ENCODE measurements at regions not wholly inside any gene's neighbourhood (a gene's known extent, or its start where the extent isn't known, plus 50 kb on each side); places are given as distances from the start of the nearest gene placed in this dataset.

DNA sequence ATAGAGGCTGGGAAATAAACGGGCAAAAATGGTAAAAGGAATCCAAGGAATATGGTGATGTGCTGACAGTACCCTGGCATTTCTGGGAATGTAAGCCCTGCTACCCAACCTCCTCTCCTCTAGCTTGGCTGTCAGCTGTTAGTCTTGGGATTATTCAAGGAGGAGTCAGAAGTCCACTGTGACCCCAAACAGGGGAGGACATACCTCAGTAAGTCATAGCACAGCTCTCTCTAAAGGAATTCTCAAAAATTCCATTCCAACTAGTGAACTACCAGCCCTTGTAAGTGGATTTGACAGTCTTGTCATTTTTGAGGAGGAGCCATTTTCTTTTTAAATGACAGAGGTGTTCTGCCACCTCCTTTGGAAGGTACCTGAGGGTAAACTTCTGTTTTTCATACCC is 207.5 kb downstream of the PDCD6IP start:
- no peaks in the 10 kb centered on the region for H3K27me3 ChIP-seq (ENCODE audit: insufficient read depth, low read length)
- H3K9me3 ChIP-seq (ENCODE audit: low read length), result no peaks in the 10 kb centered on the region
- no peak overlapping the region for H2AFZ ChIP-seq (ENCODE audit: low read depth, low read length)
- no peak overlapping the region for H3K4me3 ChIP-seq (ENCODE audit: low read length)
- H3K36me3 ChIP-seq (ENCODE audit: insufficient read depth, low read length), result no peaks in the 10 kb centered on the region
- H3K4me1 ChIP-seq (ENCODE audit: insufficient read depth, low read length), result peaks cover 15% of the 10 kb centered on the region

DNA sequence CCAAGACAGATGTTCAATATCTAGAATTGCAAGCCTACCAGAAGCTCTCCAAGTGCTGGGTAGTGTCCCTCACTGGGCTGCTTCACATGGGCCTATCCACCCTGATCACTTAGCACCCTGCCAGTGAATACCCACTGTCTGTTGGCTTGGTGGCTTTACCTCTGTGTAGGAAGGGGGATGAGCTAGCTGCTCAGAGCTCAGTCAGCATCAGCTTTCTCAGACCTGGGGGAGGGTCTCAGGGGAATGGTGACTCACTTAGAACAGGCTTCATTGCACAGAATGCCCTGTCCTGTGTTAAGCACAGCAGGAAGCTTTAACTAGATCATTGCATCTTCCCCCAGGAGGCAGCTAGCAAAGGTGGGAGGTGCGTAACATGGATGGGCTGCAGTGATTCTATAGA is 209.8 kb downstream of the PDCD6IP start:
- H2AFZ ChIP-seq (ENCODE audit: low read depth, low read length), result no peak overlapping the region
- no peak overlapping the region for H3K4me3 ChIP-seq (ENCODE audit: low read length)
- H3K36me3 ChIP-seq (ENCODE audit: insufficient read depth, low read length), result no peaks in the 10 kb centered on the region
- H3K27me3 ChIP-seq (ENCODE audit: insufficient read depth, low read length), result no peaks in the 10 kb centered on the region
- H3K4me1 ChIP-seq (ENCODE audit: insufficient read depth, low read length), result peaks cover 4% of the 10 kb centered on the region
- H3K9me3 ChIP-seq (ENCODE audit: low read length), result no peaks in the 10 kb centered on the region

DNA sequence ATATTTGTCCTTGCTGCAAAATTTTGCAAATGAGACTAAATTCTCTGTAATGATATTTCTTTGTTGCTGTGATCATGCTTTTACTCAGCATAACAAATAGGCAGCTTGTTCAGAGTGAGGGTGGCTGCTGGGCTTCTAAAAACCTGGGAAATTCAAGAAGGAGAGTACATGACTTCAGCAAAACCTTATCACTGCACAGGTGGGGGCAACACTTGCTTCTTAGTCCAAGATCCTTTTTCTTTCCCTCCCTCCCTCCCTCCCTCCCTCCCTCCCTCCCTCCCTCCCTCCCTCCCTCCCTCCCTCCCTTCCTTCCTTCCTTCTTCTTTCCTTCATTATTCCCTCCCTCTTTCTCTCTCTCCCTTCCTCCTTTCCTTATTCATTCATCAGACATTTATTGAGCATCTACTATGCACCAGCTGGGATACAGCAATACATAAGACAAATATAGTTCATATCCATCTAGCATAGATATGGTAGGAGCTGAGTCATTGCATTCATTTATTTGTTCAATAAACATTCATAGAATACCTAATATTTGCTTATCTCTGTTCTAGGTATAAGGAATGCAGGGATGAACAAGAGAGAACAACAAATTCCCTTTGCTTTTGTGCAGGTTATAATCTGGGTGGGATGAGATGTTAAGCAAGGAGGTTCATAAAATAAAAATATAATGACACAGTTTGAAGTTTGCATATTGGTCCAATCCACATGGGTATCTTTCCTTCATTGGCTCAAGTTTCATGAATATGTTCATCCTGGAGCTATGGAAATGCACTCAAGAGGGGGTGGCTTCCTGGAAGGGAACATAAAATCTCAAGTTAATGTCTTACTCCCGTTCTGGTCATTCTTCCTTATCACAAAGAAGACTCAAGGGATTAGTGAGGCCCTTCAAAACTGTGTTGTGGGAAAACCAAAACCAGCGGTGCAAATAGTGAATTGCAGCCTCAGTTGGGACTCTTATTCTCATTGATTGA is 210.7 kb downstream of the PDCD6IP start:
- H3K4me1 ChIP-seq (ENCODE audit: insufficient read depth, low read length), result peaks cover 4% of the 10 kb centered on the region
- H3K4me3 ChIP-seq (ENCODE audit: low read length), result no peak overlapping the region
- H3K9me3 ChIP-seq (ENCODE audit: low read length), result no peaks in the 10 kb centered on the region
- no peaks in the 10 kb centered on the region for H3K36me3 ChIP-seq (ENCODE audit: insufficient read depth, low read length)
- no peaks in the 10 kb centered on the region for H3K27me3 ChIP-seq (ENCODE audit: insufficient read depth, low read length)
- H2AFZ ChIP-seq (ENCODE audit: low read depth, low read length), result no peak overlapping the region

DNA sequence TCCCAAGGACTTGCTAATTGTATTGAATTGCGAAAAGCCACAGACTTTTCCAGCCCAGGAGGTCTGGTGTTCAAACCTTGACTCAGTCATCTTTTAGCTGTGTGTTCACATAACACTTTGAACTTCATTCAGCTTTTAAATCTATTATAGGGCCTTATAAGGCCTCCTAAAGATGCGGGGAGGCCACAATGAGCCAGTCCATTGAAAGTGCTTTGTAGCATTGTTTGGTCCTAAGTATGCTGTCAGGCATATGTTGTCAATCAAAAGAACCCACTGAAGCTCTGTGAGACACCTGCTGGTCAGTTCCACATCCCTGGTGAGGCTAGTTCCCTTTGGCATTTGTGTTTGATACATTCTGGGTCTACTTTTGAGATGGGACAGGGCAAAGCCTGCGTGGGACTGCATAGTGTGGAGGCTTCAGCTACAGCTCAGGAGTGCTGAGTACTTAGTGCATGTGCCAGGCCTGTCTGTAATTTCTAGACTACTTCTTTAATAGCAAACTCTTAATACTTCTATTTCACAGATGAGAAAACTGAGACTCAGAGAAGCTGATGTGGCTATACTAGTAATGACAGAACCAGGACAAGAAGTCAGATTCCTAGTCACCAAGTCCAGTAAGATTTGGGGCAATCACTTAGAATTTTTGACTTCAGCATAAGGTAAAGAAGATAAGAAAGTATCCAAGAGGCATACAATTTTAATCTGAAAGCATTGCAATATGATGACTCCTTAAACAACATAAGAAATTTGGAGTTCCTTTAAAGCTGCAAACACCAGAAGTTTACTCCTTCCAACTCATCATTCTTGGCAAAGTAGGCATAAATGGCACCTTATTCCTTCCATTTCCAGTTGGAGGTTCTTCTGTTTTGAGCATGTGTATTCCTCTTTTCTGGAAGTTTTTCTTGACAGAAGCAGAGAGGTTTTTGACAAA is 213.0 kb downstream of the PDCD6IP start:
- H2AFZ ChIP-seq (ENCODE audit: low read depth, low read length), result no peak overlapping the region
- no peaks in the 10 kb centered on the region for H3K27me3 ChIP-seq (ENCODE audit: insufficient read depth, low read length)
- H3K4me1 ChIP-seq (ENCODE audit: insufficient read depth, low read length), result peaks cover 4% of the 10 kb centered on the region
- H3K9me3 ChIP-seq (ENCODE audit: low read length), result no peaks in the 10 kb centered on the region
- no peak overlapping the region for H3K4me3 ChIP-seq (ENCODE audit: low read length)
- no peaks in the 10 kb centered on the region for H3K36me3 ChIP-seq (ENCODE audit: insufficient read depth, low read length)

DNA sequence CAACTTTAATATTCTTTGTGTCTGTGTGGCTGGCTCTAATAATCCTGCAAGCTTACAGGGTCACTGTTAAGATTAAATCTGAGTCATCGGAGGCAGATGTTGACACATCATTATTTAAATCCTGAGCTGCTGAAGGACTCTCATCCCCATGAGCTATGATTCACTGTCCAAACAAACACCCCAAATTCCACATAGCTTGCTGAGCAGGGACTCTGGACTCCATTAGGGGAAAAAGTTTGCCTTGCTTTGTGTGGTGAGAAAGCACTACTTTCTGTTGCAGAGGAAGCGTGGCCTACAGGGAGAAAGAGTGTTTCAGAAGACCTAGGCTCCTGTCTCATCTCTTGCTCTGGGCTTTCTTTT is 213.7 kb downstream of the PDCD6IP start:
- no peak overlapping the region for H3K4me3 ChIP-seq (ENCODE audit: low read length)
- no peaks in the 10 kb centered on the region for H3K27me3 ChIP-seq (ENCODE audit: insufficient read depth, low read length)
- no peaks in the 10 kb centered on the region for H3K36me3 ChIP-seq (ENCODE audit: insufficient read depth, low read length)
- no peaks in the 10 kb centered on the region for H3K4me1 ChIP-seq (ENCODE audit: insufficient read depth, low read length)
- no peaks in the 10 kb centered on the region for H3K9me3 ChIP-seq (ENCODE audit: low read length)
- H2AFZ ChIP-seq (ENCODE audit: low read depth, low read length), result no peak overlapping the region

DNA sequence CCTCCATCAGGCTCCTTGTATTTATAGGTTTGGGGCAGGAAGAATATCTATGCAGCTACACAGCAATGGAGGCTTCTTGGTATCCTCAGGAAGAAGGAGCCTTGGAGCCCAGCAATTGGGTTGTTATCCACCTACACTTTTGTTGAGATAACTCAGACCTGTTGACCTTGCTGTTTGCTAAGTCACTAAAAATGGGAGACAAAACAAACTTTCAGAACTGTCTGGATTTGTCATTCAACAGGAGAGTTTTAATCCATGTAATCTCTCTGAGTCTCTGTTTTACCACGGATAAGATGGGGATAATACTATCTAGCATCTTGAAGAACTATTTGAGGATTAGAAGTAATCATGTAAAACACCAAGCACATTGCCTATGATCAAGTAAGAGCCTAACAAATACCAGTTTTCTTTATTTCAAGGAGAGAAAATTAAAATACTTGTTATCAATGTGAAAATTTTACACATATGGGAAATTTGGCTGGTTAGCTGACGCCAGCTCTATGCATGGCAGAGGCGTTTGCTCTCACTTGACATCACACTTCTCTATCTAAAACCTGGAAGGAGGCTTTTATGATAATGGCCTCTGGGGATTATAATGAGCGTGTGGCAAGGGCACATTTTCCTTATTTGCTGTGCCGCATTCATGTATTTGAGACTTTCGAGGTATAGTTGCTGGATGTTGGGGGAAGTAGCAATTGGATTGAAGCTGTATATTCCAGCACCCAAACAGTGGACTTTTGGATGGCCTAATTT is 215.6 kb downstream of the PDCD6IP start:
- Histone ChIP-seq H3K27me3 (ENCODE audit: insufficient read depth, low read length) (no peaks in the 10 kb centered on the region), H3K4me3 (ENCODE audit: low read length) (no peak overlapping the region), H3K36me3 (ENCODE audit: insufficient read depth, low read length) (no peaks in the 10 kb centered on the region), H2AFZ (ENCODE audit: low read depth, low read length) (no peak overlapping the region), H3K9me3 (ENCODE audit: low read length) (no peaks in the 10 kb centered on the region), H3K4me1 (ENCODE audit: insufficient read depth, low read length) (no peaks in the 10 kb centered on the region)

DNA sequence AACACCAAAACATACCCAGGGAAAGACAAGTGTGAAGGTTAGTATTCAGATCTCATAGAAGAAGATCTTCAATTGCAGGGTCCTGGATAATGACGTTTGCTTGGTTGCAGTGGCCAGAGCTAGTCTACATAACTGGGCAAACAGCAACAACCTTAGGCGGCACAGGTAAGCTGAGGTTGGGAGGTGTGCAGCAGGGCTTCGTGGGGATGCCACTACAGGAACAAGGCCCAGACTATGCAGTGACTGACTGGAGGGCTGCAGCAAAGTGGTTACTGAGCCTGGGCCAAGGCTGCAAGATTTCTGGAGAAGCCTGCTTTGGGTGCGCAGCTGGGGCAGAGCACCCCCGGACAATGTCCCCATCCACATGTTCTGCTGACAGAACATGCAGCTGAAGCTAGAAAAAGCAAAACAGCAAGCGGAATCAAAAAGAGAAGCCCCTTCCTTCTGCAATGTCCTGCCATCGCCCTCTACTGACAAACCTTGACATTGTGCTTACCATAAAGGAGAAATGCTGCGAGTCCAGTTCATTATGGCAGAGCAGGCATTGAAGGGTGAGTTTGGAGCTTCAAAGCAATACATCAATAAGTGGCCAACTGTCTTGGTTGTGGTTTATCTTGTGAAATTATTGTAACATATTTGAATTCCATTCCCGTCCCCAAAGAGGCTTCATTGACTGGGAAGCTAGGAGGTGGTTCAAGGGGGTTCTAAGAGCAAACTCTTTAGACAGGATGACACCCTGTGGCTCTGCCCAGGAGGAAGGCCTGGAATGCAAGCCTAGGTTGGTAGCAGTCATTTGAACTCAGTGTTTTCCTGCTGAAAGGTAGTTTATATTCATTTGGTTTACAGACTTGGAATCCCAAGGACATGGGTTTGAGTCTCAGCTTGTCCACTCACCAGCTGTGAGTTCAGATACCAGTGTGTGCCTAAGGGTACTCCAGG is 217.0 kb downstream of the PDCD6IP start:
- no peaks in the 10 kb centered on the region for H3K27me3 ChIP-seq (ENCODE audit: insufficient read depth, low read length)
- no peaks in the 10 kb centered on the region for H3K9me3 ChIP-seq (ENCODE audit: low read length)
- no peaks in the 10 kb centered on the region for H3K4me1 ChIP-seq (ENCODE audit: insufficient read depth, low read length)
- no peaks in the 10 kb centered on the region for H3K36me3 ChIP-seq (ENCODE audit: insufficient read depth, low read length)
- H3K4me3 ChIP-seq (ENCODE audit: low read length), result no peak overlapping the region
- no peak overlapping the region for H2AFZ ChIP-seq (ENCODE audit: low read depth, low read length)

DNA sequence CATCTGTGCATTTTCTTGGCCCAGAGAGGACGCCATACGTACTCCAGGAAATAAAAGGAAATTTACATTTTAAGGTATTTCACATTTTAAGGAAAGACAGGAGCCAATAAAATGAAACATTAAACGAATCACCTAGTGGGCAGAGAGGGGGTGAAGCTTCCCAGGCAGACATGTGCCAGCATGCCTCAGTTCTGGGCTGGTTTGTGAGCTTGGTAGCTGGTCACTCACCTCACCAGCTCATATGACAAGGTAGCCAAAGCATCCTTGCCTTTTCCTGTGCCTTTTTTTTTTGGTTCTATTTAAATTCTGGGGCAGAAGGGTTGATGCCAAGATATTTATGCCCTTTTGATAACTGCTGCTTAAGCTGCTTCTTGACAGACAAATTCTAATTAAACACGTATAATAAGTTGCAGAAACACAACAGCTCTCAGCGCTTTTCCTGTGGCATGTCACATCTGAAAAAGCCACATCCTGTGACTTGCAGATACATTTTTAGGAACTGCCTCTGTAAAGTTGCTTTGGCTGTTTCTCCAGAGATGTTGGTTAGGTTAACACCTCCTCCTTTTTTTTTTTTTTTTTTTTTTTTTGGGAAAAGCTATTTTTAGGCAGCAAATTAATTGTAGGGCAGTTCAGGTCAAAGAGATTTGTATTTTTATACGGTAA is 218.6 kb downstream of the PDCD6IP start:
- H3K36me3 ChIP-seq (ENCODE audit: insufficient read depth, low read length), result no peaks in the 10 kb centered on the region
- H3K9me3 ChIP-seq (ENCODE audit: low read length), result no peaks in the 10 kb centered on the region
- no peak overlapping the region for H3K4me3 ChIP-seq (ENCODE audit: low read length)
- peaks cover 7% of the 10 kb centered on the region for H3K4me1 ChIP-seq (ENCODE audit: insufficient read depth, low read length)
- H3K27me3 ChIP-seq (ENCODE audit: insufficient read depth, low read length), result no peaks in the 10 kb centered on the region
- H2AFZ ChIP-seq (ENCODE audit: low read depth, low read length), result no peak overlapping the region

DNA sequence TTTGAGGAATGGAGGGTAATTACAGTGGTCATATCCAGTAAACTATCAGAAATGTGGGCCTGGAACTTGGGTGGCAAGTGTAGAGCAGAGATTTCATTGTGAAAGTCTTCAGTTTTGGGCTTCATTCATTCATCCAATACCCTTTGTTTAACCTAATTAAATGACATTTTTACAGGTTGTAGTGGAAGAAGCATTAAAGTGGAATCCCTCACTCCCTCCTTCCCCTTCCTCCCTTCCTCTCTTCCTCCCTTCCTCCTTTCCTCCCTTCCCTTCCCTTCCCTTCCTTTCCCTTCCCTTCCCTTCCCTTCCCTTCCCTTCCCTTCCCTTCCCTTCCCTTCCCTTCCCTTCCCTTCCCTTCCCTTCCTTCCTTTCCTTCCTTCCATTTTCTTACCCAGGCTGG is 219.3 kb downstream of the PDCD6IP start:
- no peak overlapping the region for H3K4me3 ChIP-seq (ENCODE audit: low read length)

DNA sequence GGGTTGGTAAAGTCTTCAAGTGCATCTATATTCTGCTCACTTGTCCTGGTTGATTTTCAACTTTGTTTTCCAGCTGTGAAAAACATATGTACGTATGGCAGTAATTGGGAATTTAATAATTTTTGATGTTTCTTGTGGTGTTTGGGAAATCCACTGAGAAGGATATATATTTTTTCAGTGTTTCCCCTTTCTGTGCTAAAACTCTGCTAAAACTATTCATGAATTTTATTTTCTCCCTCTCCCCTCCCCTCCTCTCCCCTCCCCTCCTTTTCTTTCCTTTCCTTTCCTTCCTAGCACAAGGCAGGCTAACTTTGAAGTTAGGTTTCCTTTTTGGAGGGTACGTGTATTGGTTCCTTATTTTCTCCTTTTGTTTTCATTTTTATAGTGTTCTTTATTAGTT is 220.7 kb downstream of the PDCD6IP start:
- H3K27me3 ChIP-seq (ENCODE audit: insufficient read depth, low read length), result no peaks in the 10 kb centered on the region

More for the DNA sequence above, 219.3 kb downstream of the PDCD6IP start:
- Histone ChIP-seq H2AFZ (ENCODE audit: low read depth, low read length) (no peak overlapping the region), H3K27me3 (ENCODE audit: insufficient read depth, low read length) (no peaks in the 10 kb centered on the region), H3K36me3 (ENCODE audit: insufficient read depth, low read length) (no peaks in the 10 kb centered on the region), H3K4me1 (ENCODE audit: insufficient read depth, low read length) (peaks cover 7% of the 10 kb centered on the region), H3K9me3 (ENCODE audit: low read length) (no peaks in the 10 kb centered on the region)

DNA sequence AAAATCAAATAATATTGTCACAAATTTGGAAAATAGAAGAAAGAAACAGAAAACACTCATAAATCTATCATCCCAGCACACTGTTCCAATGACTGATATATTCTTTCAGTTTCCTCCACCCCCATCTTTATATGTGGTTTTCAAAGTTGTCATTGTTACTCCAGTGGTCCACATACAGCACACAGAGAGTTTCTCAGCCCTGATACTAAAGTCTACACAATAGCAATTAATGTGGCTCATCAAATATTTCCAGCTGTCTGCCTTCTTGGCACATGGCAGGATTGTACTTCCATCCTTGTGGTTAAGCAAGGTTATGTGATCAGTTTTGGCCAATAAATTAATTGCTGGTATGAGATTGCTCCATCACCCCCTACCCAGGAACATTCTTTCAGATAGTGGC is 221.7 kb downstream of the PDCD6IP start:
- Histone ChIP-seq H3K27me3 (ENCODE audit: insufficient read depth, low read length) (no peaks in the 10 kb centered on the region), H3K9me3 (ENCODE audit: low read length) (no peaks in the 10 kb centered on the region), H3K4me1 (ENCODE audit: insufficient read depth, low read length) (peaks cover 7% of the 10 kb centered on the region), H3K36me3 (ENCODE audit: insufficient read depth, low read length) (no peaks in the 10 kb centered on the region), H2AFZ (ENCODE audit: low read depth, low read length) (no peak overlapping the region), H3K4me3 (ENCODE audit: low read length) (no peak overlapping the region)

More for the DNA sequence above, 220.7 kb downstream of the PDCD6IP start:
- Histone ChIP-seq H3K9me3 (ENCODE audit: low read length) (no peaks in the 10 kb centered on the region), H3K36me3 (ENCODE audit: insufficient read depth, low read length) (no peaks in the 10 kb centered on the region), H2AFZ (ENCODE audit: low read depth, low read length) (no peak overlapping the region), H3K4me1 (ENCODE audit: insufficient read depth, low read length) (peaks cover 7% of the 10 kb centered on the region), H3K4me3 (ENCODE audit: low read length) (no peak overlapping the region)

Measured in neuron (in vitro differentiated cells).